Femur (tissue), 1 donor: ENCODE measurements at regions not wholly inside any gene's neighbourhood (a gene's known extent, or its start where the extent isn't known, plus 50 kb on each side); places are given as distances from the start of the nearest gene placed in this dataset.

ENCODE experiments used
- DNase-seq: peaks from one replicate; pipeline ENCODE4 v3.0.0-alpha.2; 2017

GRCh38 chr21:26784974-26785373 lies 60.2 kb downstream of the ADAMTS1 start:
- no peak for DNase-seq

GRCh38 chr21:26783466-26784195 lies 61.6 kb downstream of the ADAMTS1 start:
- no peak for DNase-seq

GRCh38 chr21:26782747-26783146 lies 62.5 kb downstream of the ADAMTS1 start:
- DNase-seq = no peak

GRCh38 chr21:26782331-26782730 lies 62.9 kb downstream of the ADAMTS1 start:
- DNase-seq = no peak

GRCh38 chr21:26781331-26781730 lies 63.9 kb downstream of the ADAMTS1 start:
- no peak for DNase-seq

- DNase-seq = no peak
These were observed 68.0 kb downstream of the ADAMTS1 start for GRCh38 chr21:26777166-26777565.

- no peak for DNase-seq
These were observed 68.7 kb downstream of the ADAMTS1 start for GRCh38 chr21:26776310-26777021.

- DNase-seq = no peak
These were observed 72.2 kb downstream of the ADAMTS1 start for GRCh38 chr21:26773058-26773457.

GRCh38 chr21:26769613-26770188 lies 75.5 kb downstream of the ADAMTS1 start:
- DNase-seq = no peak

- no peak for DNase-seq
These were observed 78.3 kb downstream of the ADAMTS1 start for GRCh38 chr21:26766826-26767325.

GRCh38 chr21:26761174-26761915 lies 83.9 kb downstream of the ADAMTS1 start:
- DNase-seq = no peak

- DNase-seq = no peak
These were observed 85.5 kb downstream of the ADAMTS1 start for GRCh38 chr21:26759731-26760130.

- DNase-seq = no peak
These were observed 86.9 kb downstream of the ADAMTS1 start for GRCh38 chr21:26758083-26758880.

GRCh38 chr21:26756491-26757159 lies 88.6 kb downstream of the ADAMTS1 start:
- DNase-seq = no peak

- DNase-seq = no peak
These were observed 90.4 kb downstream of the ADAMTS1 start for GRCh38 chr21:26754853-26755252.

- DNase-seq = no peak
These were observed 91.4 kb downstream of the ADAMTS1 start for GRCh38 chr21:26753822-26754221.

GRCh38 chr21:26752849-26753248 lies 92.4 kb downstream of the ADAMTS1 start:
- no peak for DNase-seq

- no peak for DNase-seq
These were observed 93.9 kb downstream of the ADAMTS1 start for GRCh38 chr21:26751305-26751704.

- no peak for DNase-seq
These were observed 97.1 kb downstream of the ADAMTS1 start for GRCh38 chr21:26748066-26748465.

- no peak for DNase-seq
These were observed 98.0 kb downstream of the ADAMTS1 start for GRCh38 chr21:26747216-26747615.

- DNase-seq = no peak
These were observed 101.7 kb downstream of the ADAMTS1 start for GRCh38 chr21:26743524-26743923.

- no peak for DNase-seq
These were observed 106.0 kb downstream of the ADAMTS1 start for GRCh38 chr21:26739189-26739588.
